OCI-LY3 (cell line): ENCODE measurements at regions not wholly inside any gene's neighbourhood (a gene's known extent, or its start where the extent isn't known, plus 50 kb on each side); places are given as distances from the start of the nearest gene placed in this dataset.

Experiments used
- H2AFZ ChIP-seq: fragments of 200-600, 300-600 bp; shearing (Covaris generic); 2 replicates; pipeline ENCODE4 v1.6.0; 2014; ENCODE audit warnings: antibody characterized with exemption, low read depth, low read length
- H3K27ac ChIP-seq: fragments of 200-600, 300-600 bp; sonication (generic); 2 replicates; pipeline ENCODE4 v1.5.1; 2014; ENCODE audit warnings: mild to moderate bottlenecking, low read length, moderate library complexity, mixed read lengths
- H3K27me3 ChIP-seq: fragments of 200-600, 300-600 bp; sonication (generic); 2 replicates; pipeline ENCODE4 v1.6.1; 2014; ENCODE audit warnings: low read depth, low read length, mixed read lengths
- H3K36me3 ChIP-seq: fragments of 200-600, 300-600 bp; sonication (generic); replicated peaks from 2 replicates; pipeline ENCODE3; 2014; ENCODE audit warnings: low read depth, low read length, mixed read lengths
- H3K4me1 ChIP-seq: fragments of 300-600, 200-600 bp; sonication (generic); 2 replicates; pipeline ENCODE4 v1.6.1; 2014; ENCODE audit warnings: low read length, mixed read lengths
- H3K4me2 ChIP-seq: fragments of 200-600, 300-600 bp; sonication (generic); 2 replicates; pipeline ENCODE4 v1.6.1; 2014; ENCODE audit warnings: low read length, mixed read lengths
- H3K4me3 ChIP-seq: fragments of 300-600, 200-600 bp; sonication (generic); 2 replicates; pipeline ENCODE4 v1.5.1; 2014; ENCODE audit warnings: antibody characterized with exemption, mild to moderate bottlenecking, low read length, moderate library complexity
- H3K79me2 ChIP-seq: fragments of 300-600, 200-600 bp; shearing (Covaris generic); 2 replicates; pipeline ENCODE4 v1.6.1; 2014; ENCODE audit warnings: mild to moderate bottlenecking, low read length, mixed read lengths
- H3K9ac ChIP-seq: fragments of 300-600, 200-600 bp; shearing (Covaris generic); 2 replicates; pipeline ENCODE4 v1.6.0; 2014; ENCODE audit warnings: mild to moderate bottlenecking, low read length, moderate library complexity
- H3K9me3 ChIP-seq: fragments of 200-600, 300-600 bp; shearing (Covaris generic); 2 replicates; pipeline ENCODE4 v1.6.1; 2014; ENCODE audit warnings: low read length, mixed read lengths; ENCODE audit not compliant: insufficient read depth
- H4K20me1 ChIP-seq: fragments of 200-600, 300-600 bp; sonication (generic); 2 replicates; pipeline ENCODE4 v1.6.1; 2016; ENCODE audit warnings: low read length, mixed read lengths; ENCODE audit not compliant: insufficient read depth
- EZH2phosphoT487 ChIP-seq: fragments of 200-600 bp; shearing (Covaris generic); IDR thresholded peaks from 2 replicates; pipeline ENCODE4 v1.6.1; 2018; ENCODE audit warnings: antibody characterized with exemption, mixed run types, low read depth
- TF ChIP-seq, protein P1 (sequence below): fragments of 200-600, 300-600 bp; sonication (generic); IDR thresholded peaks from 2 replicates; pipeline ENCODE4 v1.5.1; 2014; ENCODE audit warnings: antibody characterized with exemption, low read length, low read depth

GRCh38 chr15:70165716-70166284 is 68.1 kb upstream of the TLE3 start:
- Histone ChIP-seq H3K9me3 (no peaks in the 10 kb centered on the region), H3K36me3 (no peaks in the 10 kb centered on the region), H2AFZ (no peak overlapping the region), H3K4me1 (no peaks in the 10 kb centered on the region), H3K27ac (no peak overlapping the region), H4K20me1 (no peaks in the 10 kb centered on the region), H3K27me3 (0 out of 2 replicates have a peak, but pooled peaks cover 3% of the 10 kb centered on the region), H3K9ac (no peak overlapping the region), H3K4me2 (no peak overlapping the region), H3K4me3 (no peak overlapping the region), H3K79me2 (no peaks in the 10 kb centered on the region)
- TF ChIP-seq, protein P1, sequence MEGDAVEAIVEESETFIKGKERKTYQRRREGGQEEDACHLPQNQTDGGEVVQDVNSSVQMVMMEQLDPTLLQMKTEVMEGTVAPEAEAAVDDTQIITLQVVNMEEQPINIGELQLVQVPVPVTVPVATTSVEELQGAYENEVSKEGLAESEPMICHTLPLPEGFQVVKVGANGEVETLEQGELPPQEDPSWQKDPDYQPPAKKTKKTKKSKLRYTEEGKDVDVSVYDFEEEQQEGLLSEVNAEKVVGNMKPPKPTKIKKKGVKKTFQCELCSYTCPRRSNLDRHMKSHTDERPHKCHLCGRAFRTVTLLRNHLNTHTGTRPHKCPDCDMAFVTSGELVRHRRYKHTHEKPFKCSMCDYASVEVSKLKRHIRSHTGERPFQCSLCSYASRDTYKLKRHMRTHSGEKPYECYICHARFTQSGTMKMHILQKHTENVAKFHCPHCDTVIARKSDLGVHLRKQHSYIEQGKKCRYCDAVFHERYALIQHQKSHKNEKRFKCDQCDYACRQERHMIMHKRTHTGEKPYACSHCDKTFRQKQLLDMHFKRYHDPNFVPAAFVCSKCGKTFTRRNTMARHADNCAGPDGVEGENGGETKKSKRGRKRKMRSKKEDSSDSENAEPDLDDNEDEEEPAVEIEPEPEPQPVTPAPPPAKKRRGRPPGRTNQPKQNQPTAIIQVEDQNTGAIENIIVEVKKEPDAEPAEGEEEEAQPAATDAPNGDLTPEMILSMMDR, result no peak
- TF ChIP-seq EZH2phosphoT487, result no peak

DNA sequence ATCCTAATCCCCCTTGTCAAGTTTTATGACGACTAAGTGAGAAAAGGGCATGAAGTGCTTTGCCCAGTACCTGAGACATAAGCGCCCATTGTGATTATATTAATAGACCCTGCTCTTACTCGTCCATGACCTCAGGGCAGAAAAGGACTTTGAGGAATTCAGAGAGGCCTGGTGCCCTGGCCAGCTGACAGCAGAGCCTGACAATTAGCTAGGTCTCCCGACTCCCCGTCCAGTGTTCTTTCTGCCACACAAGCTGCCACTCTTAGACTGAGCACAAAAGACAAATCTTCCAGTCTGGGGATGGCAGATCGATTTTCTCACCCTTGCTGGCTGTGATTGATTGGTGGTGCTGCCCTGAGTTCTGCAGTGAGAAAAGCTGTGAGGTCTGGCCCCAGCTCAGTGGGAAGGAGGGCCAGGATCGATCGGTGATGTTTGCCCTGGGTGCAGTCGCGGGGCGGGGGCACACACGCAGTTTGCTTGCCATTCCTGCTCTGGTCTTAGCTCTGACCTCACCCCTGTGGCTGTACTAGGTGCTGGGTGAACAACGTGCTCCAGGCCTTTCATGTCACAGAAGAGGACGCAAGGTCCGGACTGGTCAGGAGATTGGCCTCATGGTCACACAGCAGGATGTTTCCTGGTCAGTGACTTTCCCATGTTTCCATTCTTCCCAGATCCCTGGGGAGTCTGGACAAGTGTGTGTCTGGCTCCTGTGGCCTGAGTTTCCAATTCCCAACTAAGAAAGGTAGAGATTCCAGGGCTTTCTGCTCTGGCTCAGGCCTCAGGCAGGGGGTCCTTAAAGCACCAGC is 67.4 kb upstream of the TLE3 start:
- H4K20me1 ChIP-seq, result no peaks in the 10 kb centered on the region
- no peaks in the 10 kb centered on the region for H3K79me2 ChIP-seq
- no peak overlapping the region for H3K9ac ChIP-seq
- H3K4me3 ChIP-seq, result no peak overlapping the region
- H2AFZ ChIP-seq, result no peak overlapping the region
- H3K27ac ChIP-seq, result no peak overlapping the region
- H3K4me1 ChIP-seq, result 0 out of 2 replicates have a peak, but pooled peaks cover 2% of the 10 kb centered on the region
- H3K36me3 ChIP-seq, result no peaks in the 10 kb centered on the region
- H3K4me2 ChIP-seq, result no peak overlapping the region
- H3K27me3 ChIP-seq, result 0 out of 2 replicates have a peak, but pooled peaks cover 8% of the 10 kb centered on the region
- TF ChIP-seq, protein P1, result no peak
- TF ChIP-seq EZH2phosphoT487, result no peak
- no peaks in the 10 kb centered on the region for H3K9me3 ChIP-seq

GRCh38 chr15:70164156-70164900 is 66.6 kb upstream of the TLE3 start:
- H2AFZ ChIP-seq, result no peak overlapping the region
- no peak overlapping the region for H3K4me3 ChIP-seq
- peaks cover 10% of the 10 kb centered on the region for H3K4me1 ChIP-seq
- H3K9me3 ChIP-seq, result no peaks in the 10 kb centered on the region
- no peak overlapping the region for H3K27ac ChIP-seq
- H3K79me2 ChIP-seq, result no peaks in the 10 kb centered on the region
- 0 out of 2 replicates have a peak, but pooled peaks cover 8% of the 10 kb centered on the region for H3K27me3 ChIP-seq
- H3K36me3 ChIP-seq, result no peaks in the 10 kb centered on the region
- H3K4me2 ChIP-seq, result no peak overlapping the region
- H3K9ac ChIP-seq, result no peak overlapping the region
- TF ChIP-seq, protein P1, result no peak
- no peak for TF ChIP-seq EZH2phosphoT487
- no peaks in the 10 kb centered on the region for H4K20me1 ChIP-seq
